ENCODE measurements at regions not wholly inside any gene's neighbourhood (a gene's known extent, or its start where the extent isn't known, plus 50 kb on each side); places are given as distances from the start of the nearest gene placed in this dataset.

- H2AFZ ChIP-seq (ENCODE audit: low read depth, low read length), result no peak overlapping the region
- CTCF ChIA-PET, result no interaction called here
- no peak overlapping the region for H3K4me3 ChIP-seq (replicated peaks in 1 of 3; ENCODE audit: insufficient read depth in 1 of 3, low read depth in 1 of 3, low read length in 3 of 3)
- DNase-seq (ENCODE audit: low read depth, low spot score) (no peak), FAIRE-seq (no peak)
- peaks cover 2% of the 10 kb centered on the region for H3K9me3 ChIP-seq (replicated peaks; ENCODE audit: control insufficient read depth, insufficient read depth, low read length)
- H4K20me1 ChIP-seq (replicated peaks; ENCODE audit: control insufficient read depth, extremely low read depth, insufficient read depth, low read length), result no peaks in the 10 kb centered on the region
- no peaks in the 10 kb centered on the region for H3K4me1 ChIP-seq (ENCODE audit: control insufficient read depth, extremely low read depth, insufficient read depth, low read length)
- no peak overlapping the region for H3K9ac ChIP-seq (replicated peaks; ENCODE audit: extremely low read depth, insufficient read depth, low read length)
- no peaks in the 10 kb centered on the region for H3K27me3 ChIP-seq (ENCODE audit: control insufficient read depth in 2 of 2, insufficient read depth in 2 of 2, low read length in 2 of 2)
- no peak for TF ChIP-seq FOS (IDR thresholded peaks at IDR 0.05; ENCODE audit: borderline replicate concordance, insufficient read depth, low read length)
- TF ChIP-seq EZH2 (IDR thresholded peaks at IDR 0.05; ENCODE audit: borderline replicate concordance, low read depth, low read length, severe bottlenecking), result no peak
- TF ChIP-seq POLR2AphosphoS5 (IDR thresholded peaks at IDR 0.05; ENCODE audit: insufficient read depth, low read depth, low read length), result no peak
- no peak overlapping the region for H3K4me2 ChIP-seq (ENCODE audit: insufficient read depth, low read length)
- dilution Hi-C loops (cut with MboI; ENCODE audit: extremely low pct_ligation_motif_present, low sequenced_read_pairs) (no loop called here), intact Hi-C loops (cut with micrococcal nuclease) (no loop called here)
- H3K9me1 ChIP-seq (replicated peaks; ENCODE audit: control insufficient read depth, extremely low read depth, insufficient read depth, low read length), result no peaks in the 10 kb centered on the region
- H3K79me2 ChIP-seq (ENCODE audit: control insufficient read depth, insufficient read depth, low read length), result no peaks in the 10 kb centered on the region
- POLR2A ChIA-PET, result no interaction called here
- H3K27ac ChIP-seq (ENCODE audit: insufficient read depth, low read depth, low read length), result no peak overlapping the region
- no peaks in the 10 kb centered on the region for H3K36me3 ChIP-seq (ENCODE audit: control insufficient read depth in 2 of 2, extremely low read depth in 1 of 2, insufficient read depth in 2 of 2, low read length in 2 of 2)
- BruUV-seq (replicated peaks), result no TSS peak
These were observed 363.2 kb upstream of the RORB start for GRCh38 chr9:74133921-74134320.

- H3K4me2 ChIP-seq (ENCODE audit: insufficient read depth, low read length), result no peak overlapping the region
- no peaks in the 10 kb centered on the region for H3K4me1 ChIP-seq (ENCODE audit: control insufficient read depth, extremely low read depth, insufficient read depth, low read length)
- CTCF ChIA-PET, result no interaction called here
- H3K4me3 ChIP-seq (replicated peaks in 1 of 3; ENCODE audit: insufficient read depth in 1 of 3, low read depth in 1 of 3, low read length in 3 of 3), result no peak overlapping the region
- POLR2A ChIA-PET, result no interaction called here
- H3K9me3 ChIP-seq (replicated peaks; ENCODE audit: control insufficient read depth, insufficient read depth, low read length), result peaks cover 2% of the 10 kb centered on the region
- H3K9ac ChIP-seq (replicated peaks; ENCODE audit: extremely low read depth, insufficient read depth, low read length), result no peak overlapping the region
- H3K27ac ChIP-seq (ENCODE audit: insufficient read depth, low read depth, low read length), result no peak overlapping the region
- H3K27me3 ChIP-seq (ENCODE audit: control insufficient read depth in 2 of 2, insufficient read depth in 2 of 2, low read length in 2 of 2), result no peaks in the 10 kb centered on the region
- no peak for DNase-seq (ENCODE audit: low read depth, low spot score)
- TF ChIP-seq EZH2 (IDR thresholded peaks at IDR 0.05; ENCODE audit: borderline replicate concordance, low read depth, low read length, severe bottlenecking) (no peak), FOS (IDR thresholded peaks at IDR 0.05; ENCODE audit: borderline replicate concordance, insufficient read depth, low read length) (no peak), POLR2AphosphoS5 (IDR thresholded peaks at IDR 0.05; ENCODE audit: insufficient read depth, low read depth, low read length) (no peak), MAX (IDR thresholded peaks at IDR 0.05; ENCODE audit: insufficient read depth, insufficient read length) (no peak), POLR2A (IDR thresholded peaks at IDR 0.05; ENCODE audit: low read depth, low read length) (no peak), MYC (IDR thresholded peaks at IDR 0.05; ENCODE audit: low read depth, low read length) (no peak), CTCF (IDR thresholded peaks at IDR 0.05; ENCODE audit: extremely low read depth in 1 of 2, insufficient read depth in 1 of 2, low read depth in 1 of 2, low read length in 2 of 2) (no peak)
- H3K9me1 ChIP-seq (replicated peaks; ENCODE audit: control insufficient read depth, extremely low read depth, insufficient read depth, low read length), result no peaks in the 10 kb centered on the region
- no peak overlapping the region for H2AFZ ChIP-seq (ENCODE audit: low read depth, low read length)
- BruUV-seq (replicated peaks), result no TSS peak
- FAIRE-seq, result no peak
- no peaks in the 10 kb centered on the region for H4K20me1 ChIP-seq (replicated peaks; ENCODE audit: control insufficient read depth, extremely low read depth, insufficient read depth, low read length)
- dilution Hi-C loops (cut with MboI; ENCODE audit: extremely low pct_ligation_motif_present, low sequenced_read_pairs) (no loop called here), intact Hi-C loops (cut with micrococcal nuclease) (no loop called here)
- H3K79me2 ChIP-seq (ENCODE audit: control insufficient read depth, insufficient read depth, low read length), result no peaks in the 10 kb centered on the region
- H3K36me3 ChIP-seq (ENCODE audit: control insufficient read depth in 2 of 2, extremely low read depth in 1 of 2, insufficient read depth in 2 of 2, low read length in 2 of 2), result no peaks in the 10 kb centered on the region
These were observed 359.0 kb upstream of the RORB start for GRCh38 chr9:74138182-74138581.

All from endothelial cell of umbilical vein (primary cell).